SK-N-SH treated with all-trans-retinoic acid at 6 μM for 48 hours (cell line): ENCODE measurements at regions not wholly inside any gene's neighbourhood (a gene's known extent, or its start where the extent isn't known, plus 50 kb on each side); places are given as distances from the start of the nearest gene placed in this dataset.

Experiments
- ATAC-seq: fragments of 200-7000 bp; cut with Tn5 transposase; 3 replicates; pipeline ENCODE4 v1.9.1; 2020; ENCODE audit warnings: mild to moderate bottlenecking, moderate library complexity
- BACH2 ChIP-seq: fragments of 250-450 bp; sonication (Bioruptor Pico); IDR thresholded peaks from 2 replicates; pipeline ENCODE4 v1.9.0; 2021; ENCODE audit warnings: mild to moderate bottlenecking, borderline replicate concordance
- CREB5 ChIP-seq: fragments of 250-450 bp; sonication (Bioruptor Pico); IDR thresholded peaks from 2 replicates; pipeline ENCODE4 v1.5.1; 2020; ENCODE audit warnings: low read depth, mild to moderate bottlenecking, moderate library complexity
- CSRNP3 ChIP-seq: fragments of 250-450 bp; sonication (Bioruptor Pico); IDR thresholded peaks from 2 replicates; pipeline ENCODE4 v1.5.1; 2021; ENCODE audit warnings: mild to moderate bottlenecking, moderate library complexity
- ESRRG ChIP-seq: fragments of 250-450 bp; sonication (Bioruptor Pico); IDR thresholded peaks from 2 replicates; pipeline ENCODE4 v1.6.1; 2021; ENCODE audit warnings: mild to moderate bottlenecking
- GLIS3 ChIP-seq: fragments of 250-450 bp; sonication (Bioruptor Pico); IDR thresholded peaks from 2 replicates; pipeline ENCODE4 v1.5.0; 2020; ENCODE audit warnings: mild to moderate bottlenecking, moderate library complexity
- ISL1 ChIP-seq: fragments of 250-450 bp; sonication (Bioruptor Pico); IDR thresholded peaks from 2 replicates; pipeline ENCODE4 v2.1.2; 2022; ENCODE audit warnings: mild to moderate bottlenecking, moderate library complexity
- OSR1 ChIP-seq: fragments of 250-450 bp; sonication (Bioruptor Pico); IDR thresholded peaks from 2 replicates; pipeline ENCODE4 v1.8.0; 2022; ENCODE audit warnings: moderate library complexity, mild to moderate bottlenecking, inconsistent platforms
- PPARA ChIP-seq: fragments of 250-450 bp; sonication (Bioruptor Pico); IDR thresholded peaks from 2 replicates; pipeline ENCODE4 v1.5.0; 2020; ENCODE audit warnings: mild to moderate bottlenecking, borderline replicate concordance
- RARB ChIP-seq: fragments of 250-450 bp; sonication (Bioruptor Pico); IDR thresholded peaks from 2 replicates; pipeline ENCODE4 v1.8.0; 2021; ENCODE audit warnings: mild to moderate bottlenecking, moderate library complexity
- SNAI2 ChIP-seq: fragments of 250-450 bp; sonication (Bioruptor Pico); IDR thresholded peaks from 2 replicates; pipeline ENCODE4 v1.5.0; 2020; ENCODE audit warnings: mild to moderate bottlenecking, moderate library complexity
- TOX ChIP-seq: fragments of 250-450 bp; sonication (Bioruptor Pico); IDR thresholded peaks from 2 replicates; pipeline ENCODE4 v1.8.0; 2021; ENCODE audit warnings: mild to moderate bottlenecking, moderate library complexity, borderline replicate concordance
- ZC3H10 ChIP-seq: fragments of 250-450 bp; sonication (Bioruptor Pico); IDR thresholded peaks from 2 replicates; pipeline ENCODE4 v1.5.1; 2021; ENCODE audit warnings: mild to moderate bottlenecking, moderate library complexity
- ZFP3 ChIP-seq: fragments of 250-450 bp; sonication (Bioruptor Pico); IDR thresholded peaks from 2 replicates; pipeline ENCODE4 v1.5.0; 2020; ENCODE audit warnings: mild to moderate bottlenecking, moderate library complexity
- ZFP30 ChIP-seq: fragments of 450-650 bp; formaldehyde crosslinking; IDR thresholded peaks from 2 replicates; pipeline ENCODE4 v1.5.0; 2022; ENCODE audit warnings: mild to moderate bottlenecking, moderate library complexity
- ZNF565 ChIP-seq: fragments of 450-650 bp; formaldehyde crosslinking; conservative IDR thresholded peaks from 2 replicates; pipeline ENCODE4 v1.5.0; 2020; ENCODE audit warnings: low read depth, mild to moderate bottlenecking, moderate library complexity
- ZNF70 ChIP-seq: fragments of 450-650 bp; formaldehyde crosslinking; IDR thresholded peaks from 2 replicates; pipeline ENCODE4 v1.5.0; 2020; ENCODE audit warnings: mild to moderate bottlenecking, moderate library complexity
- ZNF8 ChIP-seq: fragments of 450-650 bp; formaldehyde crosslinking; IDR thresholded peaks from 2 replicates; pipeline ENCODE4 v1.5.0; 2020; ENCODE audit warnings: mild to moderate bottlenecking, moderate library complexity
- TF ChIP-seq, protein P1 (sequence below): fragments of 250-450 bp; sonication (Bioruptor Pico); IDR thresholded peaks from 2 replicates; pipeline ENCODE4 v1.5.0; 2020; ENCODE audit warnings: mild to moderate bottlenecking, moderate library complexity
- TF ChIP-seq, protein P2 (sequence below): fragments of 250-450 bp; sonication (Bioruptor Pico); IDR thresholded peaks from 2 replicates; pipeline ENCODE4 v1.8.0; 2021; ENCODE audit warnings: low read depth, mild to moderate bottlenecking, moderate library complexity, borderline replicate concordance

DNA sequence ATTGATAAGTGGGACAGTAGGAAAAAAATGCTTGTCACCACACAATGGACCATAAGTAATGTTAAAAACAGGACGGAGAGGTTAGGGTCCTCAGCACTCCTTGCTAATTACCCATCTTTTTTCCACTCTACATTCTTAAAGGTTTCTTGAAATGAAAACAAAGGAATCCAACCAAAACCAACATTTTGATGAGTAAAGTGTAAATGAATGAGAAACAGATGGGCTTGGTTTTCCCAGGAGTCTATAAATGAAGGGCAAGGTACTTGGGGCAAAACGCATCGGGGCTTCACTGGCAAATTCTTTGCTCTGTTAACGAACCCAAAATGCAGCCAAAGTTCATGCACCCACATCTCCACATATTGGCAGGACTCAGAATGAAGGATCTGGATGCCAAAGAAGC, 129.2 kb upstream of the BMP4 start:
- TF ChIP-seq ZFP30 (CRISPR knock-in tag) (no peak), CSRNP3 (CRISPR knock-in tag) (no peak), ZNF70 (CRISPR knock-in tag) (no peak), ZNF8 (CRISPR knock-in tag) (no peak)
- TF ChIP-seq, protein P1, sequence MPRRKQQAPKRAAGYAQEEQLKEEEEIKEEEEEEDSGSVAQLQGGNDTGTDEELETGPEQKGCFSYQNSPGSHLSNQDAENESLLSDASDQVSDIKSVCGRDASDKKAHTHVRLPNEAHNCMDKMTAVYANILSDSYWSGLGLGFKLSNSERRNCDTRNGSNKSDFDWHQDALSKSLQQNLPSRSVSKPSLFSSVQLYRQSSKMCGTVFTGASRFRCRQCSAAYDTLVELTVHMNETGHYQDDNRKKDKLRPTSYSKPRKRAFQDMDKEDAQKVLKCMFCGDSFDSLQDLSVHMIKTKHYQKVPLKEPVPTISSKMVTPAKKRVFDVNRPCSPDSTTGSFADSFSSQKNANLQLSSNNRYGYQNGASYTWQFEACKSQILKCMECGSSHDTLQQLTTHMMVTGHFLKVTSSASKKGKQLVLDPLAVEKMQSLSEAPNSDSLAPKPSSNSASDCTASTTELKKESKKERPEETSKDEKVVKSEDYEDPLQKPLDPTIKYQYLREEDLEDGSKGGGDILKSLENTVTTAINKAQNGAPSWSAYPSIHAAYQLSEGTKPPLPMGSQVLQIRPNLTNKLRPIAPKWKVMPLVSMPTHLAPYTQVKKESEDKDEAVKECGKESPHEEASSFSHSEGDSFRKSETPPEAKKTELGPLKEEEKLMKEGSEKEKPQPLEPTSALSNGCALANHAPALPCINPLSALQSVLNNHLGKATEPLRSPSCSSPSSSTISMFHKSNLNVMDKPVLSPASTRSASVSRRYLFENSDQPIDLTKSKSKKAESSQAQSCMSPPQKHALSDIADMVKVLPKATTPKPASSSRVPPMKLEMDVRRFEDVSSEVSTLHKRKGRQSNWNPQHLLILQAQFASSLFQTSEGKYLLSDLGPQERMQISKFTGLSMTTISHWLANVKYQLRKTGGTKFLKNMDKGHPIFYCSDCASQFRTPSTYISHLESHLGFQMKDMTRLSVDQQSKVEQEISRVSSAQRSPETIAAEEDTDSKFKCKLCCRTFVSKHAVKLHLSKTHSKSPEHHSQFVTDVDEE (CRISPR knock-in tag) = no peak

GRCh38 chr14:54086767-54087166, 130.1 kb upstream of the BMP4 start:
- ATAC-seq = no peak
- TF ChIP-seq ZNF70 (CRISPR knock-in tag) (no peak), TOX (CRISPR knock-in tag) (no peak), SNAI2 (no peak), PPARA (CRISPR knock-in tag) (no peak), GLIS3 (no peak), ZFP30 (CRISPR knock-in tag) (no peak), RARB (no peak), OSR1 (CRISPR knock-in tag) (no peak), ZNF8 (CRISPR knock-in tag) (no peak), ZNF565 (CRISPR knock-in tag) (no peak), CREB5 (CRISPR knock-in tag) (no peak), ZC3H10 (CRISPR knock-in tag) (no peak), ZFP3 (no peak), ESRRG (no peak), BACH2 (CRISPR knock-in tag) (no peak), ISL1 (CRISPR knock-in tag) (no peak)
- TF ChIP-seq, protein P1 (CRISPR knock-in tag) = no peak
- TF ChIP-seq, protein P2, sequence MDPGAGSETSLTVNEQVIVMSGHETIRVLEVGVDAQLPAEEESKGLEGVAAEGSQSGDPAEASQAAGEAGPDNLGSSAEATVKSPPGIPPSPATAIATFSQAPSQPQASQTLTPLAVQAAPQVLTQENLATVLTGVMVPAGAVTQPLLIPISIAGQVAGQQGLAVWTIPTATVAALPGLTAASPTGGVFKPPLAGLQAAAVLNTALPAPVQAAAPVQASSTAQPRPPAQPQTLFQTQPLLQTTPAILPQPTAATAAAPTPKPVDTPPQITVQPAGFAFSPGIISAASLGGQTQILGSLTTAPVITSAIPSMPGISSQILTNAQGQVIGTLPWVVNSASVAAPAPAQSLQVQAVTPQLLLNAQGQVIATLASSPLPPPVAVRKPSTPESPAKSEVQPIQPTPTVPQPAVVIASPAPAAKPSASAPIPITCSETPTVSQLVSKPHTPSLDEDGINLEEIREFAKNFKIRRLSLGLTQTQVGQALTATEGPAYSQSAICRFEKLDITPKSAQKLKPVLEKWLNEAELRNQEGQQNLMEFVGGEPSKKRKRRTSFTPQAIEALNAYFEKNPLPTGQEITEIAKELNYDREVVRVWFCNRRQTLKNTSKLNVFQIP (CRISPR knock-in tag) = no peak

More for the DNA sequence above, 129.2 kb upstream of the BMP4 start:
- ATAC-seq = no peak

- ATAC-seq = no peak
- no peak for TF ChIP-seq CSRNP3 (CRISPR knock-in tag)
- TF ChIP-seq ESRRG = no peak
- TF ChIP-seq, all 23 proteins: peak for 0
Observed at GRCh38 chr14:54087376-54087775, 130.8 kb upstream of the BMP4 start.
